MM.1S (cell line): ENCODE measurements at regions not wholly inside any gene's neighbourhood (a gene's known extent, or its start where the extent isn't known, plus 50 kb on each side); places are given as distances from the start of the nearest gene placed in this dataset.

Source experiments
- EZH2 ChIP-seq: fragments of 300-600 bp; sonication (generic); optimal IDR thresholded peaks from 2 replicates; pipeline ENCODE3; 2017; ENCODE audit warnings: low read depth, mild to moderate bottlenecking, antibody characterized with exemption, low read length, mixed read lengths
- TF ChIP-seq, protein P1 (sequence below): fragments of 300-600 bp; sonication (generic); IDR thresholded peaks from 2 replicates; pipeline ENCODE4 v1.5.1; 2016; ENCODE audit warnings: antibody characterized with exemption, low read length, mixed read lengths

DNA sequence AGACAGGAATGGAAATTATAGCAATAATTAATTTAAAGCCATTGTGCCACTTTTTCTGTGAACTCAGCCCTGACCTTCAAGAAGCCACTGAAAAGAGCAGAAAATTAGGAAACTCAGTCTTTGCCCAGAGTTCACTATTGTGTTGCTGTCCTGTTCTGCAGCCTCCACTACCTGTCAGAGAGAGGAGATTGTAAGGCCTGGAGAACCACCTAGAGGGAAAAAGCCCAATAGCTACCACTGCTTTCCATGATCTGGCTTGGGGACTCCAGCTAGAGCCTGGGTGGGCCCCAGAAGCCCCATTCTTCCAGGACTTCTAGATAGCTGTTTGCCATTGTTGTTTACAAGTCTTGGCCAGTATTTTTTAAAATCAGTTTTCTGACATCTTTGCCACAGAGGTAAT, 176.1 kb upstream of the KLF7 start:
- TF ChIP-seq, protein P1, sequence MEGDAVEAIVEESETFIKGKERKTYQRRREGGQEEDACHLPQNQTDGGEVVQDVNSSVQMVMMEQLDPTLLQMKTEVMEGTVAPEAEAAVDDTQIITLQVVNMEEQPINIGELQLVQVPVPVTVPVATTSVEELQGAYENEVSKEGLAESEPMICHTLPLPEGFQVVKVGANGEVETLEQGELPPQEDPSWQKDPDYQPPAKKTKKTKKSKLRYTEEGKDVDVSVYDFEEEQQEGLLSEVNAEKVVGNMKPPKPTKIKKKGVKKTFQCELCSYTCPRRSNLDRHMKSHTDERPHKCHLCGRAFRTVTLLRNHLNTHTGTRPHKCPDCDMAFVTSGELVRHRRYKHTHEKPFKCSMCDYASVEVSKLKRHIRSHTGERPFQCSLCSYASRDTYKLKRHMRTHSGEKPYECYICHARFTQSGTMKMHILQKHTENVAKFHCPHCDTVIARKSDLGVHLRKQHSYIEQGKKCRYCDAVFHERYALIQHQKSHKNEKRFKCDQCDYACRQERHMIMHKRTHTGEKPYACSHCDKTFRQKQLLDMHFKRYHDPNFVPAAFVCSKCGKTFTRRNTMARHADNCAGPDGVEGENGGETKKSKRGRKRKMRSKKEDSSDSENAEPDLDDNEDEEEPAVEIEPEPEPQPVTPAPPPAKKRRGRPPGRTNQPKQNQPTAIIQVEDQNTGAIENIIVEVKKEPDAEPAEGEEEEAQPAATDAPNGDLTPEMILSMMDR, result no peak
- no peak for TF ChIP-seq EZH2
